ENCODE measurements at regions not wholly inside any gene's neighbourhood (a gene's known extent, or its start where the extent isn't known, plus 50 kb on each side); places are given as distances from the start of the nearest gene placed in this dataset.

GRCh38 chr4:59979061-59979460 lies 1221.1 kb upstream of the ADGRL3 start:
- H3K36me3 ChIP-seq (ENCODE audit: insufficient read depth): no peaks in the 10 kb centered on the region
- TF ChIP-seq CREB1 (CRISPR knock-in tag; IDR thresholded peaks at IDR 0.05; ENCODE audit: low read depth): no peak
- no peak for TF ChIP-seq POLR2AphosphoS5 (IDR thresholded peaks at IDR 0.05; ENCODE audit: low read depth)
- no peak for TF ChIP-seq ZNF114 (CRISPR knock-in tag; IDR thresholded peaks at IDR 0.05)
- TF ChIP-seq ZNF331 (CRISPR knock-in tag; IDR thresholded peaks at IDR 0.05; ENCODE audit: low read depth): no peak
- TF ChIP-seq STAT1 (IDR thresholded peaks at IDR 0.05; ENCODE audit: unreplicated experiment): no peak
- no peak for TF ChIP-seq CTCF (conservative IDR thresholded peaks at IDR 0.05; ENCODE audit: low read depth in 2 of 2)
- no peak for TF ChIP-seq ETS1 (IDR thresholded peaks at IDR 0.05)
- no peak for TF ChIP-seq REST (IDR thresholded peaks at IDR 0.05; ENCODE audit: unreplicated experiment)
- TF ChIP-seq EZH2 (IDR thresholded peaks at IDR 0.05; ENCODE audit: low read depth, unreplicated experiment): no peak
- TF ChIP-seq NANOG (IDR thresholded peaks at IDR 0.05; ENCODE audit: borderline replicate concordance): no peak
- TF ChIP-seq EZH2phosphoT487 (IDR thresholded peaks at IDR 0.05; ENCODE audit: unreplicated experiment): no peak
- no peak for TF ChIP-seq ZNF462 (CRISPR knock-in tag; IDR thresholded peaks at IDR 0.05)
- H2AFZ ChIP-seq: no peak overlapping the region
- DNase-seq (ENCODE audit: low spot score): no peak
- H3K9me2 ChIP-seq (ENCODE audit: insufficient read depth): no peaks in the 10 kb centered on the region
- Mint-ChIP-seq H3K4me3 (no peak overlapping the region), H3K27me3 (ENCODE audit: insufficient read depth, low read depth, poor library complexity) (no peaks in the 10 kb centered on the region), H3K9me3 (no peaks in the 10 kb centered on the region), H3K27ac (no peak overlapping the region), H3K36me3 (ENCODE audit: low read depth) (no peaks in the 10 kb centered on the region), H3K4me1 (peaks cover 5% of the 10 kb centered on the region)
- no peaks in the 10 kb centered on the region for H3F3A ChIP-seq (replicated peaks; ENCODE audit: low read depth)
- no peak overlapping the region for H3K4me2 ChIP-seq
- H3K4me1 ChIP-seq (ENCODE audit: insufficient read depth): no peaks in the 10 kb centered on the region
- no peak overlapping the region for H3K4me3 ChIP-seq
- ATAC-seq: no peak
- no peaks in the 10 kb centered on the region for H4K20me1 ChIP-seq (replicated peaks; ENCODE audit: insufficient read depth)
- no peaks in the 10 kb centered on the region for H3K79me2 ChIP-seq (replicated peaks; ENCODE audit: insufficient read depth)
- no peaks in the 10 kb centered on the region for H3K27me3 ChIP-seq (ENCODE audit: insufficient read depth)
- no peak overlapping the region for H3K27ac ChIP-seq (ENCODE audit: low read depth)
